GM21717 (cell line): ENCODE measurements at regions not wholly inside any gene's neighbourhood (a gene's known extent, or its start where the extent isn't known, plus 50 kb on each side); places are given as distances from the start of the nearest gene placed in this dataset.
"Not testable (repeated sequence)": the region's sequence is repeated elsewhere in the genome, so short reads cannot be mapped to it uniquely, and the experiment has no call there.

ENCODE experiments used
- ATAC-seq: cut with Tn5 transposase; IDR thresholded peaks from one replicate; pipeline ENCODE4 v1.9.1; 2021; ENCODE audit warnings: mild to moderate bottlenecking, moderate library complexity; ENCODE audit not compliant: unreplicated experiment

DNA sequence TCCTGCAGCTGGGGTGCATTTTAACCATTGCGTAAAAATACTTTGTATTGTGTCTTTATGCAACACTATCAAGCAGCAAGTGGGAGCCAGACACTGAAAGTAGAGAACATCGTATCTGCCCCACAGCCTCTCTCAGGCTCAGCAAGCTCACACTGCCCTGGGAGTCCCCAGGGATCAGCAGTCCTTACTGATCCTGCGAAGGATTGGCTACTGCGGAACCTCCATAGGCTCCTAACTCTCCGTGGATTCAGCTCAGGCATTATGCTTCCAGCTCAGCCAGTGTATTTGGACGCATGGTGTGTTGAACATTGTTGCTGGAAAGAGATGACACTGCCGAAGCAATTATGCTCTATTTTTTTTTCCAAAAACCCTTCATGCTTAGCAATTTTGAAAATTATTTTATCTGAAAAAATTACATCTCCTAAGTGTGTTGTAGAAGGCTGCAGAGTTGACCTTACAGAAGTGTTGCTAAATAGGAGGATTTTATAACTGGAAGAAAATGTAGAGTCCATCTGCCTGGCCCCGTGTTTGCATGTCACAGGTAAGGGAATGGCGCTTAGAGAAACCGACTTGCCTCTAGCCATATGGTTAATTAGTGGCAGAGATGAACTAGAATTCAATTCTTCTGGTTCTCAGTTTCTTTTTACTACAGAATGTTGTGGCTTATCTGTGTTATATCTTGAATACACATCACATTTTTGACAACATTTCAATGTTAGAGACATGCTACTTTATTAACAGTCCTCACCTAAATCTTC, 276.4 kb upstream of the COBL start:
- ATAC-seq, result no peak

DNA sequence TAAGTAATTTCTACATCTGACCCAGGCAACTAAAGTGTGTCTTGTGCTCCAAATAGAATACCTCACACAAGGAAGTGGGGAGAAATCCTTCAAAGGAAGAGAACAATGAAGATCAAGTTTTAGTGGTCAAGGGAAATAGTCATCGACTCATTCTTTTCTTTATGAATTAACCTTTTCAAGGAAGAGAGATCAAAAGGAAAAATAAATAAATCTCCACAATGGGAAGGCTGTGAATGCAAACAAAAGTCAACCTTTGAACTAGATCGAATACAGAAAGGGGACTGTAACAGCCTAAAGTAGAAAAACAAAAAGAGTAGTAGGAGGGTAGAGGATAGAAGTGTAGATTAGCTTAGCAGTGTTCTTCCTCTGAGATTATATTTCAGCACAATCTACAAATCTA, 274.6 kb upstream of the COBL start:
- no peak for ATAC-seq

DNA sequence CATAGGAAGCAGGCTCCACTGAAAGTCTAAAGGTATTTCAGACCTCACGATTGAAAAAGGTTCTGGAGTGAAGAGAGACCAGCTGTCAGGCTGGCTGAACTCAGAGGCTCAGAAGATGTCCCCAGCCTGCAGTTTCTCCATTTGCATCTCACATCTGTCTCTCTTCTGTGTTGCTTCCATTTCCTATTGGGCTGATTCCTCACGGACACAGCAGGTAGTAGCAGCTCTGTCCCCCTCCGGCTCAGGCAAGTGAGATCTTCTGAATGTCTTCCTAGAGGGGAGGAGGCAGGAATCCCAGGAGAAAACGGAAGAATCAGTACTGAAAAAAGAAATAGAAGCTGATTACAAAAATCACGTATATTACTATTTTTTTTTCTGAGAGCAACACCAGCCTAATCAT, 274.1 kb upstream of the COBL start:
- ATAC-seq, result no peak

DNA sequence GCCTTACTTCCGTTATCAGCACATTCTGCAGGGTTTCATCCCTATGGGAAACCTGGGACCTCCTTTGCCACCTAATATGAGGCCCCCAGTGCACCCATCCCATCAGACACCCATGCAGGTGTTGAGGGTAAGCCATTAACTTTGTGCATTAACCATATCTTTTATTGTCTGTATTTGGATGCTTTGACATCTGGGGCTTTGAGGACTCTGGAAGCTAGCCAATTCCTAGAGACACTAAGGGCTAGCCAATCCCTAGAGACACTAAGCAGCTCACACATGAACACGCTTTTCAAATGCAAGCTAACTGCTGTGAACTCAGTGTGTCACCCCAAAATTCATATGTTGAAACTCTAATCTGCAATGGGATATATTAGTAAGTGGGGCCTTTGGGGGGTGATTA, 272.5 kb upstream of the COBL start:
- no peak for ATAC-seq

DNA sequence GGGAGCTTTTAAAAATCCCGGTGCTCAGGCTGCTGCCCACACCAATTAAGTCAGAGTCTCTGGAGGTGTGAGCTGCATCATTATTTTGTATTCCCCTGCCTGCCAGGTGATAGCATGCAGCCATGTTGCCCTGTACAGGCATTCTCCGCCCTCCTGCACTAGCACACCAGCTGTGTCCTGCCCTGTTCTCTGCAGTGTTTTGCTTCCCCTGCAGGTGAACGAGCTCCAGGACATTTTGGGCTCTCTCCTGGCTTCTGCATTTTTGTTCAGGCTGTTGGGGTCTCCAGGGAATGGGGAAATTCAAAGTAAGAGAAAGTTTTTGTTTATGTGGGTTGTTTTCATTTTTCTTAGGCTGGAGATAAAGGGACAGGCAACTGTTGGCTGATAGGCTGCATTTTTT, 271.0 kb upstream of the COBL start:
- no peak for ATAC-seq

DNA sequence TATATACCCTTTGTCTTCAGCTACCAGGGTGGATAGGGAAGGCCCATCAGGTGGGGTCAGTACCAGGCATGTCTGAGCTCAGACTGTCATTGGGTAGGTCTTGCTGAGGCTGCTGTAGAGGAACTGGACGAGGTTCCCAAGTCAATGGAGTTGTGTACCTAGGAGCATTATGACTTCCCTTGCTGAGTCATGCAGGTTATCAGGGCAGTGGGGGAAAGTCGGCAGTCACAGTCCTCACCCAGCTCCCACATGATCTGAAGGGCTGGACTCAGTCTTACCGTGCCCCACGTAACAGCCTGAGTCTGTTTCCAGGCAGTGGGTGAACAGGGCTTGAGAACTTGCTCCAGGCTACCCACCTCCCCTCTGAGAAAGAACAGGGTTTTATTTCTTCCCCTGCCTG, 260.8 kb upstream of the COBL start:
- no peak for ATAC-seq

DNA sequence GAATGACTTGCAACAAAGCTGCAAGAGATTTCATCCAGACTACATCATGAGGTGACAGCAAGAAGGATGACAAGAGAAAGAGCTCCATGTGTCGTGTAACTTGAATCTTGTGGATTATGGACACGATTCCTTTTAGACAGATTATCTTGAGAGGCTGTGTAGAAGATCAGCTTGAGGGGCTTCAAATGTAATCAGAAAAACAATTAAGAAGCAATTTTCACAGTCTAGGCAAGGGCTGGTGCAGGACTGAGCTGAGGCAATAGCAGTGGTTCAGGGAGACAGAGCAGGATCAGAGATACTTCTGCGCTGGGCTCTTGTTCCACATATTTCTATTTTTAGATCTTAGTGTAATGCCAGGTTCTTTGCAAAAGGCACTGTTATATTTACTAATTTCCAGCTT, 253.0 kb upstream of the COBL start:
- ATAC-seq, result no peak

DNA sequence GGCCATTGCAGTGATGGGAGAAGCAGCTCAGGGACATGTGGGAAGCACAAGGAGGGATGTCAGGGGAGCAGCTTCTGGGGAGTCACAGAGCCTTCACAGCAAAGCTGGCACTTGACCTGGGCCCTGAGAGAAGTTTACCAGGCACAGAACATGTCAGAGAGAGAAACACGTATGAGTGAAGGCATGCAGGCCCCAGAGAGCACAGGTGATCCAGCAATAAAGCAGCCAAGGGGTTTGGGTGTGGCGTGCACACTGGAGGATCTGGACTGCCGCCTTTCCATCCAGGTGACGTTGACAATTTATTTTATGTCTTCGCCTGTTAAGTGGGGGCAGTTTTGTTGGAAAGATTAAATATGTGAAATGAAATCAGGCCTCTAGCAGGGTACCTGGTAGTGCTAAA, 252.6 kb upstream of the COBL start:
- no peak for ATAC-seq

DNA sequence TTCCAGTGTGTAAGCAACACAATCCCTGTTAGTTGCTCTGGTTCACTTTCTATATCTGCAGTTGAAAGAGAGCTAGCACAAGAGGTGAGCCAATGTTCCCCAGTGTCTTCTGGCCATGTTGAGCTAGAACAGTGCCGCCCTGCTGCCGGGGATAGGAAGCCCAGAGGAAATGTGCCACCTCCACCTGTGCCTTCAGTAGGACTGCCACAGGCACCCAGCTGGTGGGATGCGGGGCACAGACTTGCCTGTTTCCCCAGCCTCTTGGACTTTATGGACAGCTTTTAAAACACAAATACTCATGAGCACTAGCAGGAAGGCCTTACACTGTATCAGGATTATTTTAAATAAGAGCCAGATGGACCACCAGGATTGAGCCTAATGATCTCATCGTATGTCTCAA, 234.5 kb upstream of the COBL start:
- ATAC-seq, result no peak

DNA sequence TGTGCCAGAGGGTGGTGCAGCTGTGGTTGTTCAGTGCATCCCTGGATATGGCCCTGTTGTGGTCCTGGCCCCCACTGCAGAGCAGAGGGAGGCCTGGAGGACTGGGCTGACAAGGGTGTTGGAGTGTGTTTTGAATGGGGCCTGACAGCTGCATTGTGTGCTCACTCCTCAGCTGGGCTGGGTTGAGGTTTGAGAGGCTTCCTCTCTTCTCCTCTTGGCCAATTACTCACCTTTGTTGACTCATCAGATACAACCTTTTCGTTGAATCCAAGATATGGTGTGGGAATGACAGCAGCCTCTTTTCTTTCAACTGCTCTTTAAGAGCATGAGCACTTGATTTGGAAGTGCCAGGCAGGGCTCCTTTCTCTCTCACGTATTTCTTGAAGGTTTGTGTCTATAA, 228.5 kb upstream of the COBL start:
- ATAC-seq, result no peak

DNA sequence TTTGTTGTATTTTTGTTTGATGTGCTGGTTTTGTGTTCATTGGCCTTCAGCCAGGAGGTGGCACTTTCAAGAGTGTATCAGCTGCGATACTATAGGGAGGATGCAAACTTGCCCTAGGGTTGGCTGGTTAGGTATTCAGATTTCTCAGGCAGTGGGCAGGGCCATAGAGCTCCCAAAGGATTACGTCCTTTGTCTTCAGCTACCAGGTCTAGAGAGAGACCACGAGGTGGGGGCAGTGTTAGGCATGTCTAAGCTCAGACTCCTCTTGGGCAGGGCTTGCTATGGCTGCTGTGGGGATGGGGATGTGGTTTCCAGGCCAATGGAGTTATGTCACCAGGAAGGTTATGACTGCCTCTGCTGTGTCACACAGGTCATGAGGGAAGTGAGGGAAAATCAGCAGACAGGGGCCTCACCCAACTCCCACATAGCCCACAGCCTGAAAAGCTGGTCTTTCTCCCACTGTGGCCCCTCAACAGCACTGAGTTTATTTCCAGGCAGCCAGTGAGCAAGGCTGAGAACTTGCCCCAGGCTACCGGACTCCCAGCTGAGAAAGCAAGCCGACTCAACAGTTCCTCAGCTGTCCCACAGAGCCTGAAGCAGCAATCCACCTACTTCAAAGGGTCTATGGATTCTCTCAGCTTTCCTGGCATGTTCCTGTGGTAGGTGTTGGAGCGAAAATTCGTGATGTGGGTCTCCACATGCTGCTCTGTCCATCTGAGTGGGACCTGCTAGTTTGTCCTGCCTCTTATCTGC, 227.4 kb upstream of the COBL start:
- ATAC-seq, result no peak

DNA sequence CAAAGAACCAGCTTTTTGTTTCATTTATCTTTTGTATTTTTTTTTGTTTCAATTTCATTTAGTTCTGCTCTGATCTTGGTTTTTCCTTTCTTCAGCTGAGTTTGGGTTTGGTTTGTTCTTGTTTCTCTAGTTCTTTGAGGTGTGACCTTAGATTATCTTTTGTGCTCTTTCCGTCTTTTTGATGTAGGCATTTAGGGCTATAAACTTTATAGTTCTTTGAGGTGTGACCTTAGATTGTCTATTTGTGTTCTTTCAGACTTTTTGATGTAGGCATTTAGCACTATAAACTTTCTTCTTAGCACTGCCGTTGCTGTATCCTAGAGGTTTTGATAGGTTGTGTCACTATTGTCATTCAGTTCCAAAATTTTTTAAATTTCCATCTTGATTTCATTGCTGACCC, 224.3 kb upstream of the COBL start:
- ATAC-seq, result not testable (repeated sequence)

DNA sequence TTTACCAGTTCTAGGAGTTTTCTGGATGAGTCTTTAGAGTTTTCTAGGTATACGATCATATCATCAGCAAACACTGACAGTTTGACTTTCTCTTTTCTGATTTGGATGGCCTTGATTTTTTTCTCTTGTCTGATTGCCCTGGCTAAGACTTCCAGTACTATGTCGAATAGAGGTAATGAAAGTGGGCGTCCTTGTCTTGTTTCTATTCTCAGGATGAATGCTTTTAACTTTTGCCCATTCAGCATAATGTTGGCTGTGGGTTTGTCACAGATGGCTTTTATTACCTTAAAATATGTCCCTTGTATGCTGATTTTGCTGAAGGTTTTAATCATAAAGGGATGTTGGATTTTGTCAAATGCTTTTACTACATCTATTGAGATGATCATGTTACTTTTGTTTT, 223.2 kb upstream of the COBL start:
- ATAC-seq, result no peak

DNA sequence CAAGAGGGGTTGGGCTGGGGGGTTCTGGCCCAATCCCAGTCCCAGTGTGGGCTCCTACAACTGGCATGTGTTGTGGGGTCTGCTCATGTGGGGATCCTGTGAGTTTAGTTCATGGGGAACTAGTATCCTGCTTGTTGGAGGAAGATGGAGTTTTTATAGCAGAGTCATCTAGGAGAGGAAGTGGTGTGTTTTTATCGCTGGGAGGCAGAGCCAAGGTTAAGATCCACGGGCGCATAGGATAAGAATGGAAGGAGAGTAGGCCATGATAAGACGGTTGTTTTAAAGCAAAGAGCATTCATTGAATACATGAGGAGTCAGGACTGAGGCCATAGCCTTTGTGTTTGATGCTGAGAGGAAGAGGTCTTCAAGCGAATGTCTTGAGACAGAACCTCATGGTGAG, 211.6 kb upstream of the COBL start:
- ATAC-seq, result no peak

DNA sequence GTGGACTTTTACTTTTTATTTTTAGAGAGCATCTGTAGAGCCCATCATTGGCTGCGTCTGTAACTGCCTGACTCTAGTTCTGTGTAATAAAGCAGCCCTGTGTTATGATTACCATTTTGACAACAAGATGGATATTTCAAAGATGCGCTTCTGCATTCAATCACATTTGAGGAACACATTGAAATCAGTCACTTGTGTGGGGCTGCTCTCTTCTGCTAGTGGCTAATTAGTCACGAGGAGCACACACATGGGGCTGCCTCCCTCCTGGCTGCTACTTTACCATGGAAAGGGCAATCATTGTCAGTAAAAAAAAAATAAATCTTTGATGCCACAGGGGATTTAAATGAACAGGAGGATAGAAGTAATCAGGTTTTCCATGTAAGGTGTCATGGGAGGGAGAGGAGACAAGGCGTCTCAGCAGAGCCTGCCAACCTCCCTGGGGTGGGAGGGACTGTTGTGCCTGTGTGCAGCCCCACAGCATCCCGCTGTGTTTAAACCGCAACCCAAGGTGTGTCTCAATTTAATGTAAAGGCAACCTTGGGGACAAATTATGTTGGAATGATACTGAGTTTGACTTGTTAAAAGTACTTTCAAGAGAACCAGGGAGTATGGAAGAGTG, 205.2 kb upstream of the COBL start:
- no peak for ATAC-seq

DNA sequence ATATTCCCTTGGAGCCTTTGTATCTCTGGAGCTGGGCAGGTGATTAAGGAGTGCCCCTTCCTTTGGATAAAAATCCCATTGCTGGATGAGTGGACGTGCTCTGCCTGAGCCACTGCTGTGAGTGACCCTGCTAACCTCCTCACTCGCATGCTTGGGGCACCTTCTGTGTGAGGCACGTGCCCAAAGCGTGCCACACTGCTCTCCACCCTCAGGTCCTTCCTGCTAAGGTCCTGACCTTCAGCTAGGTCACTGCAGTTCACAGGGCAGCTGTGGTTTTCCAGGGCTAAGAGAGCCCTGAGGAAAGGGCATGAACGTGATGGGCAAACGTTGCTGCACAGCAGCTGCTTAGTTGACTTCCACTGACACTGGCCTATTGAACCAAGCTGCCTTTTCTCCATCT, 204.4 kb upstream of the COBL start:
- no peak for ATAC-seq

DNA sequence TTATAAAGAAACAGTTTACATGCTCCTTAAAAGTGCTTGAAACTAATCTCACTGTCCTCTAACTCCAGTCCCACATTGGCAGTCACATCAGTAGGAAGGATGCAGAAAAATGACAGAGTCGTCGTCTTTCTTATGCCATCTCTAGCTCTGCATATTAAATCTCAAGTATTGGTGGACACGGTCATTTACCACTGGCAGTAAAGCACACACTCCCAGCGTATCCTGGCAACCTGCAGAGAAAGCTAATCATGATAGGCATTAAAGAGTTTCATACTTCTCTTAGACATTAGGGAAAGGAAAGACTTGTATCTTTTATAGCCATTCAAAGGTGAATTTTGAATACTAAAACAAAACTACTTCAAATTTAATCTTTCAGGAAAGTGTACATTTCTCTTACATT, 202.0 kb upstream of the COBL start:
- ATAC-seq, result no peak

DNA sequence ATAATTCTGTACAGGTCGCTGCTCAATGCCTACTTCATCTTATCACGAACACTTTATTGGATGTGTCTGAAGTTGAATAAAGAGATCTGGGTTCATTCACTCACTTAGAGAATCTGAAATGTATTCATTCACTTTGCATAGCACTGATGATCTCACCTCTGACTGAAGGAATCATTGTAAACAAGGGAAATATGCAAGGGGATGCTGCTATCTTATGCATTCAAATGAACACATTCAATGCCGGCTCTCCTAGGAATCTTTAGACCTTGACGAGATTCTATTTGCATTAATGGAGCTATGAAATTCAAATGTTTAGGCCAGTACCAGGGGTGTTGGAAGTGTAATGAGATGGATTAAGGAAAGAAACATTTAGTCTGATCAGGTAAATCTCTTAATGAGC, 200.6 kb upstream of the COBL start:
- no peak for ATAC-seq

DNA sequence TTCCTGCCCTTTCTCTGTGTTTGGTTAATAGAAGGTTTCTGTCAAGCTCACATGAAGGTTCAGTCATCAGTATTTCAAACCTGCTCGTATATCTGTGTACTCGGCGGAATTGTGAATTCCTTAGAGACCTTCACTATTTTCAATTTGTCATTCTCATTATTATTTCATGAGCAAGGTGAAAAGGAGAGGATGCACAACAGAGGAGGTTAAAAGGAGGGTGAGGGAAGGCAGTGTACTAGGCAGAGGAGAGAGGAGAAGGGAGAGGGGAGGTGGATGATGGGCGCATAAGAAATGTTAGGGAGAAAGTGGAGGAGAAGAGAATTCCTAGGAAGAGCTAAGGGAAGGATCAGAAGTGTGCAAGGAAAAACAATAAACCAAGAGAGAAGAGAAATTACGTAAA, 185.0 kb upstream of the COBL start:
- no peak for ATAC-seq

DNA sequence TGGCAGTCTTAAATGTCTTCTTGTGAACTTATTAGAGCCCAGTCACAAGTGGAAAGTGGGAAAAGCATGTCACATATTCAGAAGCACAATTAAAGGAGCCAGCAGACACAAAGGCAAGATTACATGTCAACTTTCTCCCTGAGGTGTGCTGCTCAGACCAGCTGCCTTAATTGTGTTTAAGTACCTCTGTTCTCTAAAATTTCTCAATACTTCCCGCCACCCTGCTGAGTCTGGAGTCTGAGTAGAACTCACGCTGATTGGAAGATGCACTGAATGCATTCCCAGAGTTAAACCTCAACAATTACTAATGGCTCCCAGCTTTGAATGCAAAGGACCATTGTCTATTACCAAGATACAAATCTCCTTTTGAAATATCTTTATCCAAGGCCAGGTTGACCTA, 166.4 kb upstream of the COBL start:
- ATAC-seq, result no peak

DNA sequence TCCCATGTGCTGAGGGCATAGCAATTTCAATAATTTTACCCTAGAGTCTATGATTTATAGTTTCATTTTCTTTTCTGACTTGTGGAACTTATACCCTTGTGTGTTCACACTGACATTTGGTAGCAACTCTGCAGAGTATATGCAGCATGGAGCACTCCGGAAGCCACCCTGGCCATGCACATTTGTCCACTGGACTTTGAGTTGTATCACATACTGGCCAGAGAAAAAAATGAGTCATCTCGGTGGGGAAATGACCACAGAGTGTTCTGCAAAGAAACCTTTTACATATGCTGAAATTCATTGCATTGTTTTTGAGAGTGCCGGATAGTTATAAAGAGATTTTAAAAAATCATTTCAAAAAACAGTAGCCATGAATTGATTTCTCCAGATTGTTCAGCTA, 164.8 kb upstream of the COBL start:
- no peak for ATAC-seq

DNA sequence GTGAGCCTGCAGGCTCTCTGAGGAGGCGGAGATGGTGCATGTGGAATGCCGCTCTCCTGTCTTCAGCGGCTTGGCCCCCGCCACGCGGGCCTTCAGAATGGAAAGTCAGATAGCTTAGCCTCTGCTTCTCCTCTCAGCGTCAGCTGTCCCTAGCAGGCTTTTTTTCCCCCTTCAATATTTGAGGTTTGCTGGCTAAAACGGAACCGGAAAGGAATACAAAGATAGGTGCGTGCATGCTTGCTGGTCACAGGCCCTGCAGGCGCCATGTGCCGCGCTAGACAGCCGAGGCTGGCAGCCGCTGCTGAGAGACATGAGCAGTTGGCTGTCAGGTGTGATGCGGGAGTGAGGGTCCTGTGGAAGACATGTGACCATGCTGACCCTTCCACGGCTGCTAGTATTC, 161.2 kb upstream of the COBL start:
- ATAC-seq, result no peak
